ENCODE measurements at regions not wholly inside any gene's neighbourhood (a gene's known extent, or its start where the extent isn't known, plus 50 kb on each side); places are given as distances from the start of the nearest gene placed in this dataset.

GRCh38 chr2:149653831-149654445, 66.4 kb upstream of the MMADHC start:
- Histone ChIP-seq H3K4me3 (no peak overlapping the region), H3K36me3 (no peaks in the 10 kb centered on the region), H3K9me3 (no peaks in the 10 kb centered on the region), H3K27me3 (replicated peaks; ENCODE audit: insufficient read depth) (no peaks in the 10 kb centered on the region), H3K4me1 (ENCODE audit: control insufficient read depth in 1 of 2, low read depth in 2 of 2) (no peaks in the 10 kb centered on the region), H3K27ac (no peak overlapping the region)
- TF ChIP-seq CTCF (IDR thresholded peaks at IDR 0.05): no peak
- no peak for DNase-seq (ENCODE audit: low spot score)
- no peak for ATAC-seq (ENCODE audit: insufficient number of reproducible peaks, low FRiP score, low read depth)

GRCh38 chr2:149652926-149653325, 65.4 kb upstream of the MMADHC start:
- Histone ChIP-seq H3K27me3 (replicated peaks; ENCODE audit: insufficient read depth) (no peaks in the 10 kb centered on the region), H3K27ac (no peak overlapping the region), H3K4me1 (ENCODE audit: control insufficient read depth in 1 of 2, low read depth in 2 of 2) (no peaks in the 10 kb centered on the region), H3K4me3 (no peak overlapping the region), H3K9me3 (no peaks in the 10 kb centered on the region), H3K36me3 (no peaks in the 10 kb centered on the region)
- ATAC-seq (ENCODE audit: insufficient number of reproducible peaks, low FRiP score, low read depth): no peak
- no peak for TF ChIP-seq CTCF (IDR thresholded peaks at IDR 0.05)
- DNase-seq (ENCODE audit: low spot score): no peak

- H3K27me3 ChIP-seq (replicated peaks; ENCODE audit: insufficient read depth): no peaks in the 10 kb centered on the region
- TF ChIP-seq CTCF (IDR thresholded peaks at IDR 0.05): no peak
- no peak overlapping the region for H3K4me3 ChIP-seq
- H3K4me1 ChIP-seq (ENCODE audit: control insufficient read depth in 1 of 2, low read depth in 2 of 2): no peaks in the 10 kb centered on the region
- H3K9me3 ChIP-seq: no peaks in the 10 kb centered on the region
- H3K27ac ChIP-seq: no peak overlapping the region
- H3K36me3 ChIP-seq: no peaks in the 10 kb centered on the region
- no peak for DNase-seq (ENCODE audit: low spot score)
- ATAC-seq (ENCODE audit: insufficient number of reproducible peaks, low FRiP score, low read depth): no peak
Measured at GRCh38 chr2:149652526-149652925, 65.0 kb upstream of the MMADHC start.

GRCh38 chr2:149651229-149651628, 63.7 kb upstream of the MMADHC start:
- H3K36me3 ChIP-seq: no peaks in the 10 kb centered on the region
- no peaks in the 10 kb centered on the region for H3K4me1 ChIP-seq (ENCODE audit: control insufficient read depth in 1 of 2, low read depth in 2 of 2)
- DNase-seq (ENCODE audit: low spot score) (no peak), ATAC-seq (ENCODE audit: insufficient number of reproducible peaks, low FRiP score, low read depth) (no peak)
- H3K27me3 ChIP-seq (replicated peaks; ENCODE audit: insufficient read depth): no peaks in the 10 kb centered on the region
- no peak overlapping the region for H3K27ac ChIP-seq
- no peak for TF ChIP-seq CTCF (IDR thresholded peaks at IDR 0.05)
- no peaks in the 10 kb centered on the region for H3K9me3 ChIP-seq
- H3K4me3 ChIP-seq: no peak overlapping the region

- Histone ChIP-seq H3K9me3 (no peaks in the 10 kb centered on the region), H3K36me3 (no peaks in the 10 kb centered on the region), H3K4me1 (ENCODE audit: control insufficient read depth in 1 of 2, low read depth in 2 of 2) (no peaks in the 10 kb centered on the region), H3K27ac (no peak overlapping the region), H3K4me3 (no peak overlapping the region), H3K27me3 (replicated peaks; ENCODE audit: insufficient read depth) (no peaks in the 10 kb centered on the region)
- TF ChIP-seq CTCF (IDR thresholded peaks at IDR 0.05): no peak
- DNase-seq (ENCODE audit: low spot score): no peak
- no peak for ATAC-seq (ENCODE audit: insufficient number of reproducible peaks, low FRiP score, low read depth)
Measured at GRCh38 chr2:149650006-149650405, 62.4 kb upstream of the MMADHC start.

Data from thoracic aorta (tissue), 2 donors.